NB4 (cell line): ENCODE measurements at regions not wholly inside any gene's neighbourhood (a gene's known extent, or its start where the extent isn't known, plus 50 kb on each side); places are given as distances from the start of the nearest gene placed in this dataset.

Experiments
- CTCF ChIP-seq: IDR thresholded peaks from one replicate; pipeline ENCODE4 v1.5.1; 2012; ENCODE audit warnings: low read depth, low read length
- MAX ChIP-seq: IDR thresholded peaks from 2 replicates; pipeline ENCODE4 v1.6.1; 2011; ENCODE audit warnings: low read depth, low read length
- POLR2A ChIP-seq: IDR thresholded peaks from 2 replicates; pipeline ENCODE4 v1.6.1; 2011; ENCODE audit warnings: mild to moderate bottlenecking; ENCODE audit not compliant: insufficient read length; ENCODE audit errors: extremely low read depth

- no peak for TF ChIP-seq CTCF
- no peak for TF ChIP-seq POLR2A
- TF ChIP-seq MAX = no peak
Measured at GRCh38 chr11:28900427-28900826, 792.2 kb downstream of the METTL15 start.
